ENCODE measurements at regions not wholly inside any gene's neighbourhood (a gene's known extent, or its start where the extent isn't known, plus 50 kb on each side); places are given as distances from the start of the nearest gene placed in this dataset.
"Not testable (repeated sequence)": the region's sequence is repeated elsewhere in the genome, so short reads cannot be mapped to it uniquely, and the experiment has no call there.

DNA sequence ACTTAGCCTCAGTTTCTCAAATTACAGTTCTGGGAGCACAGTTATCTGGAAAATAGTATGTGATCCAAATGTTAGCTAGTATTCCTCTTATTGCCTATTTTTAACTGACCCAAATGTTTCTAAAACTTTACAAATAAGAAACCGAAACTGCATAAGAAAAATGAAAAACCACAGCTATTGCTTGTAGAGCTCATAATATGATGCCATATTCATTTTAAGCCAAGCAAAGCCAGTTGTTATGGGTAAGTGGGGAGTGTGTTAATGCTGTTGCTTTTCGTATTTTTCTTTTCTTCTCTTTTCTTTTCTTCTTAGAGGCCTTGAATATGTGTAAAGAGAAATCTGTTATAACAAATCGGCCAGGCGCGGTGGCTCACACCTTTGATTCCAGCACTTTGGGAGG lies 447.4 kb upstream of the TUSC1 start:
- POLR2A ChIA-PET = no interaction called here
- Mint-ChIP-seq H3K9me3 (peaks cover 13% of the 10 kb centered on the region), H3K27me3 (no peaks in the 10 kb centered on the region), H3K4me3 (no peak overlapping the region), H3K36me3 (ENCODE audit: low read depth) (no peaks in the 10 kb centered on the region), H3K4me1 (no peaks in the 10 kb centered on the region), H3K27ac (no peak overlapping the region)
- no peak for DNase-seq
- CTCF ChIA-PET = no interaction called here

DNA sequence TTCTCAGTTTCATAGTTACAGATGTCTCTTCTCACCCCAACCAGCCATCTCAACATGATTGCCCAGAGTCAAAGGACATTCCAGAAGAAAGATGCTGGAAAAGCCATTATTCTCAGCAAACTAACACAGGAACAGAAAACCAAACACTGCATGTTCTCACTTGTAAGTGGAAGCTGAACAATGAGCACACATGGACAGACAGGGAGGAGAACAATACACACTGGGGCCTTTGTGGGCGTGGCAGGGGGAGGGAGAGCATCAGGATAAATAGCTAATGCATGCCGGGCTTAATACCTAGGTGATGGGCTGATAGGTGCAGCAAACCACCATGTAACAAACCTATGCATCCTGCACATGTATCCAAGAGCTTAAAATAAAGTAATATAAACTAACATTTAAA lies 437.8 kb upstream of the TUSC1 start:
- H3K27ac Mint-ChIP-seq; CTCF ChIA-PET; POLR2A ChIA-PET; DNase-seq; H3K36me3 Mint-ChIP-seq (ENCODE audit: low read depth); H3K4me3 Mint-ChIP-seq; H3K27me3 Mint-ChIP-seq; H3K4me1 Mint-ChIP-seq: not testable (repeated sequence)
- H3K9me3 Mint-ChIP-seq = peaks cover 18% of the 10 kb centered on the region

DNA sequence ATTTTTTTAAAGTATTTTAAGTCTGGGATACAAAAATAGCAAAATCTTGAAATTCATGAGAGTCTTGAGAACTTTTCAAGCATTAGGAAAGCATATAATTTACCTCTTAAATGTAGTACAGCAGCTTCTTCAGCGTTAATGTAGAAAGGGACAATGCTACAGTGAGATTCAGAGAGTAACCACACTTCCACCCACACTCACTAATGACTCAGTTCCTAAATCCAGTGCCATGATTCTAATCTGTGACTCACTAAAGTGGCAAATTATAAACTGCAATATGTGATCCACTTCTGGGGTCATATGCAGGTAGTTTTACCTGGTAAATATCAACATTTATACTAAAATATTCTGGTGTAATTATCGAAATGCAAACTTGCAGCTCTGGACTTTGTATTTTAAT lies 434.5 kb upstream of the TUSC1 start:
- H3K9me3 Mint-ChIP-seq = peaks cover 15% of the 10 kb centered on the region
- POLR2A ChIA-PET = no interaction called here
- DNase-seq = no peak

DNA sequence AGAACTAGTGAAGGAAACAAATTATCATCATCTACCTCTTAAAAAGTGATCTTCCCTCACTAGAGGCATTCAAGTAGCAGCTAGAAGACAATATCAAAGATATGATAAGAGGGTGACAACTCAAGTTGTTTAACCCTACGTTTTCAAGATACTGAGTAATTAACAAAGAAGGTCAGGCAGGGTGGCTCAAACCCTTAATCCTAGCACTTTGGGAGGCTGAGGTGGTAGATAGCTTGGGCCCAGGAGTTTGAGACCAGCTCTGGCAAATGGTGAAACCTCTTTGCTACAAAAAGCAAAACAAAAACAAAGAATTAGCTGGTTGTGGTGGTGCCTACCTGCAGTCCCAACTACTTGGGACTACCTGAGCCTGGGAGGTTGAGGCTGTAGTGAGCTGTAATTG lies 408.2 kb upstream of the TUSC1 start:
- no peak overlapping the region for H3K4me3 Mint-ChIP-seq
- H3K4me1 Mint-ChIP-seq = no peaks in the 10 kb centered on the region
- POLR2A ChIA-PET = no interaction called here
- no peaks in the 10 kb centered on the region for H3K27me3 Mint-ChIP-seq
- H3K36me3 Mint-ChIP-seq (ENCODE audit: low read depth) = no peaks in the 10 kb centered on the region
- DNase-seq = no peak
- peaks cover 3% of the 10 kb centered on the region for H3K9me3 Mint-ChIP-seq
- no peak overlapping the region for H3K27ac Mint-ChIP-seq
- CTCF ChIA-PET = no interaction called here

More for the DNA sequence above, 434.5 kb upstream of the TUSC1 start:
- CTCF ChIA-PET = no interaction called here
- Mint-ChIP-seq H3K27me3 (no peaks in the 10 kb centered on the region), H3K4me3 (no peak overlapping the region), H3K4me1 (no peaks in the 10 kb centered on the region), H3K36me3 (ENCODE audit: low read depth) (no peaks in the 10 kb centered on the region), H3K27ac (no peak overlapping the region)

DNA sequence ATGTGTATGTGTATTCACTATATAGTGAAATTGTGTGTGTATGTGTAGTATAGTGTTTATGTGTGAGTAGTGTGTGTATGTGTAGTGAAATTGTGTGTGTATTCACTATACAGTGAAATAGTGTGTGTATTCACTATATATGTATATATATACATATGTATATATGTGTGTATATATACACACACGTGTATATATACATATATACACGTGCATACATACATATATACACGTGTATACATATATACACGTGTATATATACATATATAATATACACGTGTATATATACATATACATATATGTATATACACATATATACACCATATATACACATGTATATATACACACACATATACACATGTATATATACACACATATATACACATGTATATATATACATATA lies 403.6 kb upstream of the TUSC1 start:
- Mint-ChIP-seq H3K36me3 (ENCODE audit: low read depth) (no peaks in the 10 kb centered on the region), H3K27me3 (no peaks in the 10 kb centered on the region), H3K27ac (no peak overlapping the region), H3K9me3 (peaks cover 14% of the 10 kb centered on the region), H3K4me3 (no peak overlapping the region), H3K4me1 (no peaks in the 10 kb centered on the region)
- POLR2A ChIA-PET = no interaction called here
- no peak for DNase-seq
- CTCF ChIA-PET = no interaction called here

DNA sequence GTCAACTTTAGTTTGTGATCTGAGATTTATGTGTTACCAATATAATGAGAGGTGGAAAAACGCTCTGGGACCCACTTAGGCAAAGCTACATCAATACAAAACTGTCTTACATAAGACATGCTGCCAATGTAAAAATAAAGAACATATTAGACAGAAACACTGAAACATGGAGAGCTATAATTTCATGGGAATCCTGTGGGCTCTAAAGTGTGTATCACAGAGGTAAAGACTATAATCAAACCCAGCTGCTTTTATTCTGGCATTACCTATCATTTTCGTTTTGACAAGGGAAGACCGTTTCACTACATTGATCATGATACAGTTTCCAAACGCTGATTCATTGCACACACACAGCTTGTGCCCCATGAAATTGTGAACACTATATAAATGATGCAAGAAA lies 400.5 kb upstream of the TUSC1 start:
- ChIA-PET POLR2A (no interaction called here), CTCF (no interaction called here)
- peaks cover 29% of the 10 kb centered on the region for H3K9me3 Mint-ChIP-seq
- H3K4me3 Mint-ChIP-seq = no peak overlapping the region
- no peaks in the 10 kb centered on the region for H3K27me3 Mint-ChIP-seq
- H3K36me3 Mint-ChIP-seq (ENCODE audit: low read depth) = no peaks in the 10 kb centered on the region
- no peak for DNase-seq
- H3K27ac Mint-ChIP-seq = no peak overlapping the region
- no peaks in the 10 kb centered on the region for H3K4me1 Mint-ChIP-seq

DNA sequence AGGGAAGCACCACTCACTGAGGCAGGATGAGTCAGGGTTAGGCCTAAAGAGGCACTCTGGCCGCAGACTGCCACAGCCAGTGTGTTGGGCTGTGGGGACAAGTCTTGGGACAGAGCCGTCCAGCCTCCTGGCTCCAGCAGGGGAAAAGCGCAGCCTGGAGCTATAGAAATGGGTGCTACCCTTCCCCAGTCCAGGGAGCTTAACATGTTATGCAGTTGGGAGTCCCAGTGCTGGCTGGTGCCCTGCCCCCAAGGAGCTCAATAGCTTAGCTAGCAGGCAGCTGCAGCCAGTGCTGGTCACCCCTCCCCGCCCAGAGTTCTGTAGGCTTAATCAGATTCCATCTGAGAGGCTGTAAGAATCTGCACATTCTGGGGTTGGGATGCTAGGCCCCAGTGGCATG lies 399.6 kb upstream of the TUSC1 start:
- Mint-ChIP-seq H3K27ac (no peak overlapping the region), H3K4me1 (no peaks in the 10 kb centered on the region), H3K27me3 (no peaks in the 10 kb centered on the region), H3K9me3 (peaks cover 30% of the 10 kb centered on the region), H3K36me3 (ENCODE audit: low read depth) (no peaks in the 10 kb centered on the region), H3K4me3 (no peak overlapping the region)
- POLR2A ChIA-PET = no interaction called here
- CTCF ChIA-PET = no interaction called here
- no peak for DNase-seq

DNA sequence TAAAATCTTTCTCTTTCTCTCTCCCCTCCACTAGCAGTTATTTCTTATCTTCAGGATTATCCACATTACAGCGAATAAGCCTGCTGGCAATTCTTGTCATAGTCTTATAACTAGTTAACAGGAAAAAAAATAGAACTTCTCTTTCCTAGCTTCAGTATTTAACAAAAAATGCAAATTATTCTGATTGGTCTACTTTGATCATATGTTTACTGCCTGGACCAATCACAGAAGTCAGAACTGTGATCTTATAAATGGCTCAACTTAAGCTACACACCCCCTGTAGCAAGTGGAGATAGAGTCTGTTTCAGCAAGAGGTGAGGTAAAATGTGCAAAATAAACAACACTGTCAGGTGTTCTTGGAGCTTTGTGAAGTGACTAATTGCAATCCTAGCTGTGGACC lies 389.4 kb upstream of the TUSC1 start:
- DNase-seq = no peak
- Mint-ChIP-seq H3K27ac (no peak overlapping the region), H3K9me3 (peaks cover 5% of the 10 kb centered on the region), H3K4me3 (no peak overlapping the region), H3K27me3 (no peaks in the 10 kb centered on the region), H3K36me3 (ENCODE audit: low read depth) (no peaks in the 10 kb centered on the region), H3K4me1 (no peaks in the 10 kb centered on the region)
- ChIA-PET POLR2A (no interaction called here), CTCF (interaction anchor here (0.5 kb wide), 1 partner anchor 172 kb away, joined by 6 read pairs; no protein-coding TSS in a partner anchor)

DNA sequence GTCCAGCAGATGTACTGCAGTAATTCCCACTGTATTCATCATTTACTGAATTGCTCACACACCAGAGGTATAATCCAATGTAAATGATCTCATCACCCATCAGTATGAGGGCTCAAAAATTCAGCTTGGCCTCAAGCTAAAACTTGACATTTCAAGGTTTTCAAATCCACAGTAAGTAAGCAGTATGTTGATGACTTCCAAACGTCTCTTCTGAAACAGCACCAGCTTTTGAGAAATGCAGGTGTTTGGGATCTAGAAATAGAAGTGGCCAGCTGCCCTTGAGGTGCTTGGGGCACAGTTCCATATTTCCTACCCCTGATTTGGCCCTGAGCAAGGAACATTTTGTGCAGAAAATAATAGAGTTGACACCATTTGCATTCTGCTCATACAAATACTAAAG lies 388.0 kb upstream of the TUSC1 start:
- H3K27ac Mint-ChIP-seq = no peak overlapping the region
- H3K4me1 Mint-ChIP-seq = no peaks in the 10 kb centered on the region
- no peak for DNase-seq
- H3K27me3 Mint-ChIP-seq = no peaks in the 10 kb centered on the region
- CTCF ChIA-PET = no interaction called here
- H3K9me3 Mint-ChIP-seq = peaks cover 5% of the 10 kb centered on the region
- no peak overlapping the region for H3K4me3 Mint-ChIP-seq
- POLR2A ChIA-PET = no interaction called here
- no peaks in the 10 kb centered on the region for H3K36me3 Mint-ChIP-seq (ENCODE audit: low read depth)

DNA sequence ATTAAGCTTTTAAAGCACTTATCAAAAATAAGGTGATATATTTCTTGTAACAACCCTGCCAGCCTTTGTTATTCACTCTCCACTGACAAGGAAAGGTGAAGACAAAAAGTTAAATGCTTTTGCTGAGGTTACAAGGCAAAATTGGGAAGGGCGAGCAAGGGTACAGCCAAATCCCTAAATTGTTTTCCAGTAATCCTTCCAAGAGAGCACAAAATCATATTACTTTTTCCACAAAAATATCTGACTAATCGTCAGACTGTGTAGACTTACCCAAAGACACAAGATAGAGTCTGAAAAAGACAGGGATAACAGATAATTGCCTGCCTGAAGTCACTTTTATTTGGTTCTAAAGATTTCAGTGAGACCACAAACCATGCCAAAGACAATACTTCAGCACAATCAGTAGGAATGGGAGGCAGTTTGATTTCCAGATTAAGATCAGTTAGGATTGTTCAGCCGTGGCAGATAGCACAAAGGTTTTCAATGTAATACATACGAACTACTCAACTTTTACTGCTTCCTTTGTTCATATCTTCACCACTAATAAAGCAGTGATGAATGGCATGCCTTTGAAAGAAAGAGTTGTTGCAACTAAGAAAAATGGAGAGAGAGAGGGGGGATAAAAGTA lies 383.8 kb upstream of the TUSC1 start:
- ChIA-PET CTCF (no interaction called here), POLR2A (no interaction called here)
- no peaks in the 10 kb centered on the region for H3K4me1 Mint-ChIP-seq
- no peaks in the 10 kb centered on the region for H3K36me3 Mint-ChIP-seq (ENCODE audit: low read depth)
- no peaks in the 10 kb centered on the region for H3K27me3 Mint-ChIP-seq
- no peak for DNase-seq
- no peak overlapping the region for H3K4me3 Mint-ChIP-seq
- peaks cover 9% of the 10 kb centered on the region for H3K9me3 Mint-ChIP-seq
- no peak overlapping the region for H3K27ac Mint-ChIP-seq

DNA sequence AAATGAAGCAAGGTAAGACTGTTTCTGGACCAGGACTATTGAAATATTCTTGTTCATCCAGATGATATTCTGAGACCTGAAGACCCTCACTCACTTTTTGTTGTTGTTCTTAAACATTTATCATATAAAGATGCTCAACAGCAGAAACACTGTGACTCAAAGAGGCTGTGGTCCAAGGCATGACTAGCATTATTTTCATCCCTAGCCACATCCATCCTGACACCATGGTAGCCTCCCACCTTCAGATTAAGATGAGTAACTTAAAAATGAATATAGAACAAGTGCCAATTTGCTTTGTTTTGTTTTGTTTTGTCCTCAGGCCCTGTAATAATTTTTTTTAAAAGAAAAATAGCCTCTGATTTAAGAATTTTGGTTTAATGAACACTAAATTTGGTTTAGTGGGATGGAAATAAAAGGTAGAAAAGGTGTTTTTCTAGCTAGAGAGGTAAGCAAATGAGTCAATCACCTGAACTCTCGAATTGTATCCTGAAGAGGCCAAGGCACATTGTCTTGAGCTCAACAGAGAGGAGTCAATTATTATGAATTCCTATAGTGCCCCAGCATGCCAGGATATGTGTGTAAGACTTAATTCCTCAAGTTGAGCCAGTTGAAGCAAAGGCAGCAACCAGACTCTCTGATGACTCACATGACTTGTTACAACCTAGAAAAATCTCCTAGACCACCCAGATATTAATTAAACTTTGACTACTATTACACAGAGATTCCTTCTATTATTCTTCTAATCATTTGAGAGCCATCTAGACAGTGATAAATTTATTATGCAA lies 380.1 kb upstream of the TUSC1 start:
- H3K9me3 Mint-ChIP-seq = peaks cover 15% of the 10 kb centered on the region
- no peak overlapping the region for H3K27ac Mint-ChIP-seq
- POLR2A ChIA-PET = no interaction called here
- DNase-seq = no peak
- no peaks in the 10 kb centered on the region for H3K27me3 Mint-ChIP-seq
- H3K4me1 Mint-ChIP-seq = no peaks in the 10 kb centered on the region
- no peak overlapping the region for H3K4me3 Mint-ChIP-seq
- H3K36me3 Mint-ChIP-seq (ENCODE audit: low read depth) = no peaks in the 10 kb centered on the region
- CTCF ChIA-PET = no interaction called here

DNA sequence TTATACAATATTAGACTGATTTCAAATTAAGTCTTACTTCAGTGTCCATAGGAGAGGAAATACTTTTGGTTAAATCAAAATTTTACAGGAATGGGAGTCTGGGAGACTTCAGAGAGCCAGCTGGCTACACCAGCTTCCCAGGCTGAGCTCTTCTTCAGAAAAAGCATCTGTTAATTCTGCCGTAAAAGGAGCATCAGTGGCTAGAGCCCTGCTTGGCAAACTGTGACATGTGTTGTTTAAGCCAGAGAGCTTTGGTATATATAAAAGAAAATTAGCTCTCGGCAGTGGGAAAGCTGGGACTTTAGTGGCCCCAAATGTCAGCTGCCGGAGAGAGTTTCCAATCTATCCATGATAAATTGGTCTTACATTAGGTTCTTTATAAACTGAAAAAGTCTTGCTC lies 378.8 kb upstream of the TUSC1 start:
- H3K27ac Mint-ChIP-seq = no peak overlapping the region
- H3K4me1 Mint-ChIP-seq = no peaks in the 10 kb centered on the region
- CTCF ChIA-PET = no interaction called here
- H3K27me3 Mint-ChIP-seq = no peaks in the 10 kb centered on the region
- H3K9me3 Mint-ChIP-seq = peaks cover 15% of the 10 kb centered on the region
- no peaks in the 10 kb centered on the region for H3K36me3 Mint-ChIP-seq (ENCODE audit: low read depth)
- DNase-seq = no peak
- no peak overlapping the region for H3K4me3 Mint-ChIP-seq
- POLR2A ChIA-PET = no interaction called here

DNA sequence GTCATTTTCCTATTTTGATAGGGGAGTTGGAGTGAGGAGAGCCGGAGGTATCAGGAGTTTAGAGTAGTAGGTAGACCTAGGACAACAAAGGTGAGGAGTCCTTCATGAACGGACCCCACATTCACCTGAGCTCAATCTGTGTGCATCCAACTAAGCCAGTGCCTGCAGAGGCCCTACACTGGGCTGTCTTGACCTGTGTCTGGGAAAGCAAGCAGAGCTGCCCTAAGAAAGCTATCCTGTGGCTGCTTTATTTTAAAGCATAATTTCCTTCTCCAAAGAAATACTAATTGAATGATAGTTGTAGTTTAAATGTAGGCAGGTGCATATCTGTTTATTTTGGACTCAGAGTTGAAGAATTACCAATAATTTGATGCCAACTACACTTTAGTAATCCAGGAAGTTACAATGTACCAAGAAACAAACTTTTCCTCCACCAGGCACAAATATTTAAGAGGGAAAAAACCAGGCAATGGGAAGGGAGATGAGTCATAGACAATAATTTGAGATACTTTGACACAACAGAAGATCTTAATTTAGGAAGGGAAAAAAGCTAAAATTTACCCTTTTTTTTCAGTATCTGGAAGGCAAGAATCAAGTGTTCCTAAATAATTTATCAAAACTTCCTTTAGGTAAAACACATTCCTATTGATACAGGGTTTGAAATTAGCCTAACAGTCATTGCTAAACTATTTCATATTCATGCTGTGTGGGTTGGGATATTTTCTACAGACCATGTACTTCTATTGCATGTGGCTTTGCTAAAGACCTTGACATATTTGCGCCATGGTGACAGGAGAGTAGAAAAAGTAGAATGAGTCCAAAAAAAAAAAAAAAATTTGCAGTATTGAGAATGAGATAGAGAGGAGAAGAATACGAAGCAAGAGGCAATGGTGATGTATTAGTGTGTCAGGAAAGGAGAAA lies 376.6 kb upstream of the TUSC1 start:
- Mint-ChIP-seq H3K27me3 (no peaks in the 10 kb centered on the region), H3K36me3 (ENCODE audit: low read depth) (no peaks in the 10 kb centered on the region), H3K4me3 (no peak overlapping the region), H3K27ac (no peak overlapping the region), H3K9me3 (peaks cover 17% of the 10 kb centered on the region), H3K4me1 (no peaks in the 10 kb centered on the region)
- ChIA-PET POLR2A (no interaction called here), CTCF (no interaction called here)
- no peak for DNase-seq

DNA sequence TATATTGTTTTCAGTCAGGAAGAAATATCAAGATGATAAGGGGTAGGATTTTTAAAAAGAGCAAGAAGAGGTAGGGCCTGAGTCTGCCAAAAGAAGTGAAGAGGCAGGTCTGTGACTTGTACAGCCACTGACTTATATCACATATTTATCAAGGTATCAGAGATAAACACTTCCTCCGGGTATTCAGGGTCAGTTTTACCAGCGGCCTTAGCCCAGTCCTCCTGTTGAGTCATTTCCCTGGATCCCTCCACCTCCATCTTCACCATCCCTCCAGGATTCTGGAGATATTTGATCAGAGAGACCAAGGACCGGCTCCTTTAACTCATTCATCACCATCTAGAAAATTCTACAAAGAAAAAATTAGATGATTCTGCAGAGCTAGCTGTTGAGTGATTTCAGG lies 375.7 kb upstream of the TUSC1 start:
- H3K4me3 Mint-ChIP-seq = no peak overlapping the region
- peaks cover 15% of the 10 kb centered on the region for H3K9me3 Mint-ChIP-seq
- no peak overlapping the region for H3K27ac Mint-ChIP-seq
- no peak for DNase-seq
- CTCF ChIA-PET = no interaction called here
- H3K27me3 Mint-ChIP-seq = no peaks in the 10 kb centered on the region
- H3K36me3 Mint-ChIP-seq (ENCODE audit: low read depth) = no peaks in the 10 kb centered on the region
- POLR2A ChIA-PET = no interaction called here
- H3K4me1 Mint-ChIP-seq = no peaks in the 10 kb centered on the region

Measured in activated CD4-positive, alpha-beta memory T cell treated with anti-CD3 and anti-CD28 coated beads, Interleukin-2, amount 10 ng/mL, durations not matched to agents 7 days and 5 days (primary cell).